NCI-H2196 treated with DMSO at 0.1 percent for 48 hours (cell line): ENCODE measurements at regions not wholly inside any gene's neighbourhood (a gene's known extent, or its start where the extent isn't known, plus 50 kb on each side); places are given as distances from the start of the nearest gene placed in this dataset.

Experiments
- DNase-seq: peaks from one replicate; lab custom pipeline; 2025; ENCODE audit not compliant: unreplicated experiment; lab: John Stamatoyannopoulos, UW

GRCh38 chr12:24561411-24561871 is 387.5 kb downstream of the BCAT1 start:
- DNase-seq, result no peak

DNA sequence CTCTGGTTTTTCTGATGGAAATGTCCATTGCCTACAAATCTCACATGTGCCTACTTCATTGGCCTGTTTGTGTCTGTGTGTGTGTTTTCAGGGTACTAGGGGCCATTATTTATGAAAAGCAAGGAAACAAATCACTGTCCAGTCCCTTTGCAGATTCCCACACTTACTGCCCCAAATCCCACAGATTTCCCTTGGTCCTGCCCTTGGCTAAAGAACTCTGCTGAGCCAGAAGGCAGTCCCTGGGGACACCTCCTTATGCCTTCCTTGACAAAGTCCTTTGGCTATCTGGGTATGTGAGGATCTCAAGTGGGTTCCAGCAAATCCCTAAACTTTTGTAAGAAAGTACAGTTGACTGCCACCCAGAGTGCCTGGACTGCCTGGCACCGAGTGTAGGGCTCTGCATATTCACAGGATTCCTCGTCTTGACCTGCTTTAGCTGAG is 388.1 kb downstream of the BCAT1 start:
- DNase-seq, result no peak

DNA sequence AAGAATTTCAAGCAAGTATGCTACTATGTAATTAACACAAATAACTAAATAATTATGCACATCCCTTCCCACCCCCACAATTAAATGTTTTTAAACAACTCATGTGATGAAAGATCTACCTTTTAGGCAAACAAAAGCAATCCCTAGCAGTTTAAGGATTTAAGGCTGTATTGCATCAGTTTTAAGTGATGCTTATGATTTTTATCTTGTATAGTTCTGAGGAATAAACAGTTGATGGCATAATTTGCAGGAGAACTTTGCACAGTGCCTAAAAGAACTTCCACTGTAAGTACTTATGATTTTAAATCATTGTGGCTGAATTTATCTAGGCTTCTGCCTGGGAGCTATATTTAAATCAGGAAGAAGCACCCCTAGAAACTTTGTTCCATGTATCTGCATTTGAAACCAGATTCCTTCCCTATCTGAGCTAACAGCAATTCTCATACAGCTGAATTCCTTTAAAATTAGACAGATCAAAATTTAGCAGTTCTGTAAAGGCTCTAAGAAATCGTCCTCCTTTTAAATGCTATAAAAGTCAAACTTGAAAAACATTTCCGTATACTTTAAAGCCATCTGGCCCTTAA is 388.6 kb downstream of the BCAT1 start:
- DNase-seq, result no peak

- DNase-seq, result no peak
Measured at GRCh38 chr12:24557738-24558137, 391.2 kb downstream of the BCAT1 start.

- DNase-seq, result no peak
Measured at GRCh38 chr12:24555730-24556129, 393.2 kb downstream of the BCAT1 start.

GRCh38 chr12:24554612-24555295 is 394.1 kb downstream of the BCAT1 start:
- no peak for DNase-seq

- DNase-seq, result no peak
Measured at GRCh38 chr12:24553259-24553658, 395.6 kb downstream of the BCAT1 start.

GRCh38 chr12:24551163-24551786 is 397.6 kb downstream of the BCAT1 start:
- DNase-seq, result no peak

GRCh38 chr12:24550609-24551008 is 398.3 kb downstream of the BCAT1 start:
- DNase-seq, result no peak

DNA sequence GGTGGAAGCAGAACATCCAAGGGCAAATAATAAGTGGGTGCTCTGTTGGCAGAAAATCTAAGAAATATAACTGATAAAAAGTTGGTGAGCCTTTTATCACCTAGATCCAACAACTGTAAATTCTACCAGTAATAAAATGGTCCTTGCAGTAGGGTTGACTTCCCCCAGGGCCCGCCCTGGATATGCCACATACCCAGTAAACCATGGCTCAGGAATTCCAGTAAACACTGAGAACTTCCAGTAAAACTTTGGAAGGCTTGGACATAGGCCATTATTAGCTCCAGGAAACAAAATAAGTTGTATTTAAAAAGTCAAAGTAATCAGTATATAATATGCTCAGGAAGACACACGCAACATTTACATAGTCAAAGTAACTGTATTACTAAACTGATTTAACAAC is 402.2 kb downstream of the BCAT1 start:
- DNase-seq, result no peak

GRCh38 chr12:24546084-24546483 is 402.8 kb downstream of the BCAT1 start:
- no peak for DNase-seq

- no peak for DNase-seq
Measured at GRCh38 chr12:24544368-24544767, 404.5 kb downstream of the BCAT1 start.

- DNase-seq, result no peak
Measured at GRCh38 chr12:24541193-24541871, 407.6 kb downstream of the BCAT1 start.

DNA sequence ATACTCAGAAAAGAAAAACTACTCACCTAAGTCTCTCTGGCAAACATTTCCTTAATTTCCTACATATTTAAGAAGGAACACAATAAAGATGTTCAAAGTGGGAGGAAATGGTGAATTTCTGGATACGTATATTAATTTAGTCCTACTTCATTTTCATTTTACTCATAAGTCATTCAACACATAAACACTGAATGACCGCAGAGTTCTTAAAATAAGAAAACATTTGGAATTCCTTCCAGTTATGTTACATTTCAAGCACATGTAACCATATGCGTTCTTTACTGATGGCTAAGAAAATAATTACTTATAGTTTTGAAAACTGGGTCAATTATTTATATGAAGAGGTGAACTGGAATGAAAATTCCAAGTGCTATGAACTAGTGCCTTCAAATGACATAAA is 409.3 kb downstream of the BCAT1 start:
- DNase-seq, result no peak

DNA sequence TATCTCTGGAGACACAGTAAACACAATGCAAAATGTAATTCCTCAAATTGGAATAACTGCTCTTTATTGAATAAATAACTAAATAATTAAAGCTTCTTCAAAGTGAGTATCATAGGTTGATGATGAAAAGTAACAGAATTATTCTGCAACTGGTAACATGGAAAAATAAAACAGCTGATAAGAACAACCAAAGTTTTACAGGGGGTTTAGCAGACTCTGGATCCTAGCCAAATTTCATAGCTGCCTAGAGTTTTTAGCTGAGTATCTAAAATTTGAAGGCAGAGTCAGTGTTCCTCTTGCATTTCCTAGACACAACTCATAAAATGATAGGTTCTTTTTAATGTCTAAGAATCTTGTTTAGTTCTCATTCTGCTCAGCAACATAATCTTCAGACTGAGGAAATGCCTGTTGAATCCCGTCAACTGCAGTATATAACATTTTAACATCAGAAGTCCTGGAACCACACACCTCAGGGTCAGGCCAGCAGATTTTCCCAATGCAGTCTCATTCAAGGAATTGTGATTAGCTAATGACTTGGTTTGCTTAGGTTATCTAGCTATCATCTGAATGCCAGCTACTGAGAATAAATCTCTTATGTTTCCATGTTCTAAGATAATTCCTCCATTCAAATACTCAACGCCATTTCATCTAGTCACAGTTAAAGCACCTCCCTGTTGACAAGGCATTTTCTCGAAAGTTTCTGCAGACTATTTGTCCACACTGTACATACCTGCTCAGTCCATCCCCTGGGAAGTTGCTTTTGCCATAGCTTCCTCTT is 411.6 kb downstream of the BCAT1 start:
- no peak for DNase-seq

DNA sequence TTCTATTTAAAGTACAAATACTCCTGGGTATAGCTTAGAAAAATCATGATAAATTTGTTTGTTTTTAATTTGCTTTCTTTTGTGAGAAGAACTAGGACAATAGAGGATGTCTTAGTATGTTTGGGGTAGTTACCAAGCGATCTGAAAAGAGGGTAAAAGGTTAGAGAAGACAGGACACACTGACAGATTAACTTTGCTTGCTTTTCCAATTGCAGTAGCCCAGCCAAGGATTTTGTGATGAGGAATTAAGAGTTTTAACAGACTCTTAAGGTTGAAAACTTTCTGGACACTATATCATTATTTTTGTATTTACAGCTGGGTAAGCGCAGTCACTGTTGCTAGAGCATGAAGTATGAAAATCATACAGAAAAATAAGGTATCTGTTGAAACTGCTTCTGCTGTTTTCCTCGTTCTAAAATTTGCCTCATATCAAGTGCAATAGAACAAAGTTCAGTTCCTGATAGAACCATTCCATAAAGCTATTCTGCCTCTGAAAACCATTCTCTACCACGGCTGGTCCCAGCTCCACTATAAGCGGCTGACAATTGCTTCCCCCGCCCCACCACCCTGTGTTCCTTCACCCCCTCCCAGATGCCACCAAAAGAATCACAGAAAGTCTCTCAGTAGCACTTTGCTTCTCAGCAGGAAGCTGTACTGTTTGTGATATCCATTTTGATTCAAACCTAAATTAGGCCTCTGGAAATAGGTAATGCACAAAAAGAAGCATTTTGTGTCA is 413.4 kb downstream of the BCAT1 start:
- DNase-seq, result no peak

DNA sequence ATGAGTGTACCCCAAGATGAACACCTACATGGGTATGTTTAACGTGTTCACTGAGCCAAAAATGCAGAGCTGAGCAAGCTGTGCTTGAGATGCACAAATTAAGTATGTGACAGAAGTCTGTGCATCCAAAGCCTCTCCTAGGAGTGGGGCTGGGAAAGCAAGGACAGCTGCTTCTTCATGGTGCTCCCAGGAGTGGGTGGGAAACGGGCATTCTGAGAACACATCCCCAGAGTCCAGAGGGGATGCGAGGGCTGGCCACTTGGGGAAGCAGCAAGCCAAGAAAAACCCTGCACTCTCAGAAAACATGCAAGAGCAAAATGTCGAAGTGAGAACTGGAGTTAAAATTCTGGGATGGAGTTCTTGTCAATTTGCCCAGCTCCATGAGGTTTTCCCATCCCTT is 414.3 kb downstream of the BCAT1 start:
- no peak for DNase-seq

DNA sequence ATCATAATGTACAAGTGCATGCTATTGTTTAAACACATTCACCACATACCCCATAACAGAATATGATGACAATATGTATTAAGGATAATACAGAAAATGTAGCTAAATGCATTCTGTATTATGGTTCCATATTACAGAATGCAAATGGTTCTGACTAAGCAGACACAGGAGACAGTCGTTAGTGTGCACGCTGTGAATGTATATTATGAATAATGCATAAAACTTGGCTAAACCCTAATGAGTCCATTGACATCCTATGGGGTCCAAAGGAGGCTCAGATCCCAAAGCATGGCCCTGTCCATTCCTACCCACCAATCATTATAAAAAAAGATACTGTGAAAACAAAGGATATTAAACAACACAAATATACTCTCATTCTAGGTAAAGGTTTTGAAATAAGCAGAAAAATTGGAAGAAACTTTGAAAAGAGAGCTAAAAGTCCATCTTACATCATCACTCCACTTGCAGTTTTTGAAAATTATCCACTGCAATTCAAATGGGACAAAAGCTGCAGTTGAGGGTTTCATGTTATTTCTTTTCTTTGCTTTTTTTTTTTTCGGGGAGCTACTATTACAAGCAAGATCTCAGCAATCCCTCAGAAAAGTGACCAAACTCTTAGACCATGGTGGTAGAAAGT is 415.1 kb downstream of the BCAT1 start:
- no peak for DNase-seq

GRCh38 chr12:24530689-24531088 is 418.2 kb downstream of the BCAT1 start:
- DNase-seq, result no peak

GRCh38 chr12:24527102-24527501 is 421.8 kb downstream of the BCAT1 start:
- DNase-seq, result no peak
